Spinal cord (tissue), 9 donors: ENCODE measurements at regions not wholly inside any gene's neighbourhood (a gene's known extent, or its start where the extent isn't known, plus 50 kb on each side); places are given as distances from the start of the nearest gene placed in this dataset.

Experiments used
- DNase-seq, 6 donors: peaks; one replicate each; pipeline versions ENCODE4 v3.0.0 to v3.0.0-alpha.2; 2013 to 2015; ENCODE audit warnings: low spot score in 6 of 6, low read depth in 4 of 6
- H3K27ac ChIP-seq: one replicate; pipeline ENCODE4 v1.5.1; 2013; ENCODE audit warnings: low read depth, low read length, control low read depth
- H3K27me3 ChIP-seq: one replicate; pipeline ENCODE4 v1.6.1; 2013; ENCODE audit warnings: low read length; ENCODE audit not compliant: control insufficient read depth, insufficient read depth
- H3K36me3 ChIP-seq: one replicate; pipeline ENCODE4 v1.6.1; 2013; ENCODE audit warnings: low read length; ENCODE audit not compliant: control insufficient read depth, insufficient read depth
- H3K4me1 ChIP-seq: one replicate; pipeline ENCODE4 v1.6.1; 2013; ENCODE audit warnings: low read length; ENCODE audit not compliant: control insufficient read depth, insufficient read depth
- H3K4me3 ChIP-seq: one replicate; pipeline ENCODE4 v1.5.1; 2013; ENCODE audit warnings: low read depth, low read length, control low read depth
- H3K9me3 ChIP-seq: one replicate; pipeline ENCODE4 v1.6.1; 2013; ENCODE audit warnings: low read length; ENCODE audit not compliant: control insufficient read depth, insufficient read depth
- WGBS: methylation state at CpG from one replicate; pipeline ENCODE4 v1.1.5; 2013; ENCODE audit warnings: missing lambda C conversion rate; ENCODE audit not compliant: insufficient coverage; 5-methylcytosine and 5-hydroxymethylcytosine counted together
- donor health status: healthy.

- WGBS, result 32% methylated on average over 6 of the region's 7 CpGs
- H3K27me3 ChIP-seq, result no peaks in the 10 kb centered on the region
- no peak overlapping the region for H3K27ac ChIP-seq
- H3K4me3 ChIP-seq, result no peak overlapping the region
- H3K36me3 ChIP-seq, result no peaks in the 10 kb centered on the region
- no peak for DNase-seq
- H3K4me1 ChIP-seq, result no peaks in the 10 kb centered on the region
- no peaks in the 10 kb centered on the region for H3K9me3 ChIP-seq
These were observed 128.8 kb upstream of the SEM1 start for GRCh38 chr7:96838481-96838880.

- Histone ChIP-seq H3K4me3 (no peak overlapping the region), H3K27ac (no peak overlapping the region), H3K36me3 (no peaks in the 10 kb centered on the region), H3K4me1 (no peaks in the 10 kb centered on the region), H3K9me3 (no peaks in the 10 kb centered on the region), H3K27me3 (no peaks in the 10 kb centered on the region)
- no peak for DNase-seq
These were observed 145.5 kb upstream of the SEM1 start for GRCh38 chr7:96855139-96855538.

GRCh38 chr7:96855691-96856090 lies 146.0 kb upstream of the SEM1 start:
- Histone ChIP-seq H3K4me3 (no peak overlapping the region), H3K27ac (no peak overlapping the region), H3K36me3 (no peaks in the 10 kb centered on the region), H3K9me3 (no peaks in the 10 kb centered on the region), H3K4me1 (no peaks in the 10 kb centered on the region), H3K27me3 (no peaks in the 10 kb centered on the region)
- WGBS, result no CpG with 5 or more reads among the region's 1 CpG
- no peak for DNase-seq

- no peaks in the 10 kb centered on the region for H3K9me3 ChIP-seq
- no peaks in the 10 kb centered on the region for H3K4me1 ChIP-seq
- no peaks in the 10 kb centered on the region for H3K27me3 ChIP-seq
- no peak overlapping the region for H3K27ac ChIP-seq
- DNase-seq, result no peak
- no peaks in the 10 kb centered on the region for H3K36me3 ChIP-seq
- no peak overlapping the region for H3K4me3 ChIP-seq
- no CpG with 5 or more reads among the region's 2 CpGs for WGBS
These were observed 135.8 kb upstream of the DLX6 start for GRCh38 chr7:96869538-96869937.

- no peak for DNase-seq
- Histone ChIP-seq H3K4me1 (no peaks in the 10 kb centered on the region), H3K27me3 (no peaks in the 10 kb centered on the region), H3K9me3 (no peaks in the 10 kb centered on the region), H3K4me3 (no peak overlapping the region), H3K27ac (no peak overlapping the region), H3K36me3 (no peaks in the 10 kb centered on the region)
- no CpG with 5 or more reads among the region's 2 CpGs for WGBS
These were observed 135.2 kb upstream of the DLX6 start for GRCh38 chr7:96870185-96870584.

- H3K4me3 ChIP-seq, result no peak overlapping the region
- H3K27me3 ChIP-seq, result no peaks in the 10 kb centered on the region
- no peaks in the 10 kb centered on the region for H3K4me1 ChIP-seq
- H3K36me3 ChIP-seq, result no peaks in the 10 kb centered on the region
- no peaks in the 10 kb centered on the region for H3K9me3 ChIP-seq
- H3K27ac ChIP-seq, result no peak overlapping the region
- DNase-seq, result no peak
These were observed 134.4 kb upstream of the DLX6 start for GRCh38 chr7:96870934-96871333.

GRCh38 chr7:96887426-96887825 lies 117.9 kb upstream of the DLX6 start:
- Histone ChIP-seq H3K27me3 (no peaks in the 10 kb centered on the region), H3K4me3 (no peak overlapping the region), H3K27ac (no peak overlapping the region), H3K9me3 (no peaks in the 10 kb centered on the region), H3K36me3 (no peaks in the 10 kb centered on the region), H3K4me1 (no peaks in the 10 kb centered on the region)
- no CpG with 5 or more reads among the region's 2 CpGs for WGBS
- no peak for DNase-seq

- Histone ChIP-seq H3K36me3 (no peaks in the 10 kb centered on the region), H3K27ac (no peak overlapping the region), H3K27me3 (no peaks in the 10 kb centered on the region), H3K4me3 (no peak overlapping the region), H3K4me1 (no peaks in the 10 kb centered on the region), H3K9me3 (no peaks in the 10 kb centered on the region)
- no peak for DNase-seq
- no CpG with 5 or more reads among the region's 1 CpG for WGBS
These were observed 106.2 kb upstream of the DLX6 start for GRCh38 chr7:96899108-96899507.

- no peaks in the 10 kb centered on the region for H3K9me3 ChIP-seq
- DNase-seq, result no peak
- no peaks in the 10 kb centered on the region for H3K36me3 ChIP-seq
- H3K27me3 ChIP-seq, result no peaks in the 10 kb centered on the region
- 80% methylated on average over 1 of the region's 3 CpGs for WGBS
- H3K4me3 ChIP-seq, result no peak overlapping the region
- H3K4me1 ChIP-seq, result no peaks in the 10 kb centered on the region
- no peak overlapping the region for H3K27ac ChIP-seq
These were observed 103.4 kb upstream of the DLX6 start for GRCh38 chr7:96901822-96902445.

- Histone ChIP-seq H3K4me3 (no peak overlapping the region), H3K36me3 (no peaks in the 10 kb centered on the region), H3K27me3 (no peaks in the 10 kb centered on the region), H3K27ac (no peak overlapping the region), H3K9me3 (no peaks in the 10 kb centered on the region), H3K4me1 (no peaks in the 10 kb centered on the region)
- DNase-seq, result no peak
These were observed 101.4 kb upstream of the DLX6 start for GRCh38 chr7:96903906-96904305.
